GM21390 (cell line): ENCODE measurements at regions not wholly inside any gene's neighbourhood (a gene's known extent, or its start where the extent isn't known, plus 50 kb on each side); places are given as distances from the start of the nearest gene placed in this dataset.

Experiments
- ATAC-seq: cut with Tn5 transposase; IDR thresholded peaks from one replicate; pipeline ENCODE4 v1.9.1; 2021; ENCODE audit not compliant: unreplicated experiment

DNA sequence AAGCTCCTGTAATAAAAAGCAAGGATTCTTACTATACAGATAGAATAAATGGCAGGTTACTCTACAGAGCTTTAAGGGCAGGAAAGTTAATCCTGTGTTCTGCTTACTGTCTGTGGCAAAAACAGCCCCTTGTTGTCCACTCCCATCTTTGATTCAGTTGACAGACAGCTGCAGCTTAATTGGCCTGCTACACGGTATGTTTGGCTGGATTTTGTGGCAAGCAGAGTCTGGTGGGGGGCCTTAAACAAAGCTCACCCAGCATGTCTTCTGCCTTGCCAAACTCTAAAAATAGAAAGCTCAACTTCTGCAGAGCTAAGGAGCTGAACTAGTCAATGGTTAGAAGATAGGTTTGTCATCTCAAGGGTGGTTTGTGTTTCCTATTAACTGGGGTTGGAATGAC, 407.2 kb downstream of the HLX start:
- no peak for ATAC-seq

DNA sequence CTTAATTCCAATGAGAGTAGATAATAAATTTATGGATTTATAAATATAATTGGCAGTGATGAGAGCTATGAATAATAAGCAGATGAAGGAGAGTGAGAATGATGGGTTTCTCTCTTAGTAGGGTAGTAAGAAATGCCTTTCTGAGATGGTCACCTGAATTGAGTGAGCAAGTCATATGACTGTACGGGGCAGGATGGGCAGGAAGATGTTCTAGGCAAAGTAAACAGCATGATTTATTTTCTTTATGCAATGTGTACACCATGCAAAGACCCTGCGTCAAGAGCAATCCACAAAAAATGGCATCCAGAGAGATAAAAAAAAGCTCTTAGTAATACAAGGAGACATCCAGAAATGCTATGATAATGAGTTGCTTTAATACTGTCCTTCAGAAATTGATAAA, 409.9 kb downstream of the HLX start:
- ATAC-seq, result no peak

DNA sequence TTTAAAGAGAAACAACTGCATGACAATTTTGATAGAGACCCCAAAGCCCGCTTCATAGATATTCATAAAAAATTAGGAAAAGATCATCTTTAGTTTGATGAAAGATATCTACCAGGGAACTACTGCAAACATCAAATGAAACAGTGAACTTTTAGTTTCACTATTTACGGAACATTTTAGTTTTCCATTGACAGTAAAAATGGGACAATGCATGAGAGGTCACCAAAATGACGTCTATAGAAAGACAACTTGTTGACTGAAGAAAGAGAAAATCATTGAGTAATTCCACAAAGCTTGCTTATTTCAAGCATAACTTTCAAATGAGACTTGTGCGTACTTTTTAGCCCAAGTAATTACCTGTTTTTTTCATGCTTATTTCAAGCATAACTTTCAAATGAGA, 411.4 kb downstream of the HLX start:
- ATAC-seq, result no peak

DNA sequence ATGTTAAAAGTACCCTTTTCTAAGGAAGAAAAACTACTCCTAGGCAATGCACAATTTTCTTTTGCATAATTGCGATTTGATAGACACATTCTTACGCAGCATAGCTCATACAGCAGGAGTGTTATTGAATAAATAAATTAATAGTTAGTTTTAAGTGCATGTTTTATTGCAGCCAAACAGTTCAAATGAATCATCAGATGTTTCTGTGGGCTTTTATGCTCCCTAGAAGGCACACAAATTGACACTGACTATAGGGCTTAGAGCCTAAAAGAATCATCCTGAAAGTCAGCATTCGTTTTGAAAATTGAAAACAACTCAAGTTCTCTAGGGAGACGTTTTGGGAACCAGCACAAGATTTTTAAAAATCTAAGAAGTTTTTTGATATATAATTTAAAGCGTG, 411.9 kb downstream of the HLX start:
- ATAC-seq, result no peak

DNA sequence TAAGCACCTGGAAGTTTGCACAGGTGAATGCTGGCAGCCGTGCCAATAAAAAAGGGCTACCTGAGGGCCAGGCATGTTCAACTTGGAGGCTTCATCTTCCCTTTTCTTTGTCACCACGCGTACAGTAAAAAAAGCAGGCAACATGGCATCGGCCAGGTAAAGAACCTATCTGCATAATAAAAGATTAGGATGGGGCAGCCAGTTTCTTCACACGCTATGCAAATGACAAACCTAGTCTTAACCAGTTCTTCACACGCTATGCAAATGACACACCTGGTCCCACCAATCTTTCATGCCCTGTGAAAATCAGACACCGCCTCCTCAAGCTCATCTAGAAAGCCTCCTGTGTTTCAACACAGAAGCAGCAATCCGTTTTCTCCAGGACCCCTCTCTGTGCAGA, 413.4 kb downstream of the HLX start:
- no peak for ATAC-seq

DNA sequence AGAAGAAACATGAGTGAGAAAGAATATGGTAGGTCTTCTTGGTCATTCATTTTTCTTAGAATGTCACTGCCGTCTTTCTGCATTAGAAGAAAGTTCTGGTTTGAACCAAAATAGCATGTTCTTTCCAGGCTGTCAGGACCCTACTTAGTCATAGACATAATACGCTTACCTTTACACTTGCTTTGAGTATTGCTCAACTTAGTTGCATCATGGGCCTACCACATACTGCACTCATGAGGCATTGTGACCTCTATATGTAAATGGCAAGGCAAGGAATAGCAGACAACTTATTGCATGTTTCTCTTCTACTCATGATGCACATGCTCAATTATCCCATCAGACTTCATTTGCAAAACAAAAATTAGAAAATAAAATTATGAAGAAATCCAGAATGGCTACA, 415.0 kb downstream of the HLX start:
- ATAC-seq, result no peak

DNA sequence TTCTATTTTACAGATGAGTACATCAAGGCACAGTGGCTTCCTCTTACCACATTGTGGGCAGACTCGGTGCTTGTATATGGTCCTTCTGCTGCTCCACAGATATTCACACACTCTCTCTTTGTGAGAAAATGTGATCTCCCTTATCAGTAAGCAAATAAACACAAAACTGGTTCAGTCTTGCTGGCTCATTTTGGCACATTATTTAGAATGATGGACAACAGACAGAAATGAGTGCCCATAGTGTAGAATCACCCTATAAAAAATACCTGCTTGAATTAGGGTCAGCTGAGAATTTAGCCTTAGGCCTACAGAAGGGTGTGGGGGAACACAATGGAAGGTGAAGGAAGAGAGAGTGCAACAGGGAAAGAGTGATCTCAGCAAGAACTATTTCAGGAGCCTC, 423.1 kb downstream of the HLX start:
- ATAC-seq, result no peak

DNA sequence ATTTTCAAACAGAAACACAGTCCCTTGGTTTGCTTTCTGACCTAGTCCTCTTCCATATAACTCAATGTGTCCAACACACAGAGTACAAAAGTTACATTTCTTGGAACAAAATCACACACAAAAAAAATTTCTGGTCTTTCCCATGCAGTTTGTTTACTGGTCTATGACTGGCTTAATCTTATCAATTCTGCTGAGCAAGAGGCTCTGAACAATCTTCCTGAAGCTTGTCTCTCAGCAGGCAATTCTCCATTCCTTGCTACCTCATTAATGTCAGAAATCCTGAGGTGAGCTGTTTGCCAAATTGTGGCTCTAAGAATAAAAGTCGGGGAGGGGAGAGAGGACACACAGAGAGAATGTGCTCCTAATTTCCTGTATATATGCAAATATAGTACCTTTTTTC, 423.6 kb downstream of the HLX start:
- ATAC-seq, result no peak

DNA sequence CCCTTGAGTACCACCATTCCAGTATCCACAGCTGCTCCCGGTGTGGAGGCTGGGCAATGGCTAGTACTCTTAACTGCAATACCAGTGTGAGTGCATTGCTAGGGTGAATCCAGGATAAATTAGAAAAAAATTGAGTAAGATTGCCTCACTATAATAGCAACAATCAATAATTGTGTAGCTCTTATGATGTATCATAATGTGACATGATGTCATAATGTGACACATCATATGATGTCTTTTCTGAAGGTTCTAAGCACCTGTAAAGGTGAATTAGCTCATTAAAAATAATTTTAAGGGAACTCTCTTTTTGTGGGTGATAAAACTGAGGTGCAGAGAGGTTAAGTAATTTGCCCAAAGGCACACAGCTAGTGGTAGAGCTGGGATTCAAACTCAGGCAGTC, 424.4 kb downstream of the HLX start:
- no peak for ATAC-seq

DNA sequence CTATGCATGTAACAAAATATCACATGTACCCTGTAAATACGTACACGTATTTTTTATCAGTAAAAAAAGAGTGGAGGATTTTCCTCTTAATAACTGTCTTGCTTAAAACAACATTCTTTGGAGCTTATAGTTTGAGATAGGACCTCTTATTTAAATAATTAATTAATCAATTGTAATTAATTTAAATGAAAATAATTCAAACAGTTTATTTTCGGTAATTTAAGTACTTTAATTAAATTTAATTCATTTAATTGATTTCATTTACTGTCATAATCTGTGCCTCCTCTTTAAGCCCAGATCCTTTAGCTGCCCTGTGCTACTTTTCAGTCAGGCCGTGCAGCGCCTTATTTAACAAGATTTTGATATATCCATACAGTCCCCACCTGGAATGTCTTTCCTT, 427.0 kb downstream of the HLX start:
- no peak for ATAC-seq

DNA sequence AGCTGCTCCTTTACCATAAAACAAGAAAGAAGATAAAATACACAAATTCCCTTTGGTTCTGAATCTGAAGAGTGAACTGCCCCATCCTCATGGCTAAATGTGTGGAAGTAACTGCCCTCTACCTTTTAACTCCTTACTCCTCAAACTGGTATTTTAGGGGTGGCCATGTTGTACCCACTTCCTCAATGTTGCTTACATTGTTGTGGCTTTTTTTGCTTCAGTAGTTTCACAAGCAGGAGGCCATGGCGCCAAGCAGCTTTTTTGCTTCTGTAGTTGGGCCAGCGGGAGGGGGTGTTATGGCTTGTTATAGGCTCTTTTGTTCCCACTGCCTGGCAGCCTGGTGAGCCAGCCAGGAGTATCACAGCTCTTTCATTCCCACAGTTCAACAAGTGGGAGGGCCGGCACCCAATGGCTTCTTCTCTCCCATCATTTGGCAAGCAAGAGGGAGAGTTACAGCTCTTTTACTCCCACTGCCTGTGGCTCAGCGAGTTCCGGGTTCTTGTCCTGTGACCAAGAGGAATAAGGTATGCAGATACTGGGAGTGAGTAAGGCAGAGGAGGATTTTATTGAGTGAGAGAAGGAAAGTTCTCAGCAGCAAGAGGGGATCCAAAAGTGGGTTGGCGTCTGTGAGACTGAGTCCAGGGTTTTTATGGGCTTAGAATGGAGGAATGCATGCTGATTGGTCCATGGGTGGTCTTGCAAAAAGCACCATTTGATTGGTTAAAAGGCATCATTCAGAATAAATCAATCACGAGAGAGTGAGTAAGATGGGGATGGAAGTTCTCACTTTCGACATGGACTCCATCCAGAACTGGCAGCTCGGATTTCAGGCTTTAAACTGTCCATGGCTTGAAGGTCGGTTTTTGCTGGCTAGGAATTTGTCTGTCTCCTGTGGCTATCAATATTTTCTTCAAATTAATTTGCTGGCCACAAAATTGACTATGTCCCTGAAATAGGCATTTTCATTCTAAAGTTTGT, 429.6 kb downstream of the HLX start:
- no peak for ATAC-seq

DNA sequence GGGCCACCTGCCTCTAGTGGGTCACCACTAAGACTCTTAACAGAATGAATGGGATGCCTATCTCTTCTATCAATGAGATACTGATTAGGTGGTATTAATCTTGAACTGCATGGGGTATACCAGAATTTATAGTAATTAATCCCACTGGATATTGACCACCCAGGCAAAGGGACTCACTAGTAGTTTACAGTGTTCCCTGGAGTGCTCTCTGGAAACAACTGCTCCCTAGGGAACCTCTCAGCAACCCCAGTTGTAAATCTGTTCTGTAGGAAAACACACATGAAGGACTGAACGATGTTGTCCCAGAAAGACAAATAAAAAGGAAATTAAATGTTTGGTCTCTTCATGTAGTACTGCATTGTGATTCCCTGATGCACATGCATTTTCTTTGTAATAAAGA, 430.5 kb downstream of the HLX start:
- ATAC-seq, result no peak

DNA sequence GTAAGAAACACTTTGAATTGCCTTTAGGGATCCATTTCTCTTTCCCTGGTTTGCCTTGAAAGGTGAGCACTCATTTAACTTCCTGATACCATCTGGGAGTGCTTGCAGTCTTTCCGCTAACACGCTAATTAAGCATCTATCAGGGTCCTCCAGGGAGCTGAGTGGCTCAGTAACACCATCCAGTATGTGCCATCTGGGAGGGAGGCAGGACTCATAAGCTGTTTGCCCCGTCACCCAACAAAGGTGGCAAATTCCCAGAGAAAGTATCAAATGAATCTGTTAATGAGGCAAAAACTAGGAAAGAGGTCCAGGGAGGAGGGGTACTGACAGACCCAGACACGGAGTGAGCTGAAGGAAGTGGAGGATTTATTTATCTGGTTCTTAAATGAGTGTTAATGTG, 430.9 kb downstream of the HLX start:
- no peak for ATAC-seq

DNA sequence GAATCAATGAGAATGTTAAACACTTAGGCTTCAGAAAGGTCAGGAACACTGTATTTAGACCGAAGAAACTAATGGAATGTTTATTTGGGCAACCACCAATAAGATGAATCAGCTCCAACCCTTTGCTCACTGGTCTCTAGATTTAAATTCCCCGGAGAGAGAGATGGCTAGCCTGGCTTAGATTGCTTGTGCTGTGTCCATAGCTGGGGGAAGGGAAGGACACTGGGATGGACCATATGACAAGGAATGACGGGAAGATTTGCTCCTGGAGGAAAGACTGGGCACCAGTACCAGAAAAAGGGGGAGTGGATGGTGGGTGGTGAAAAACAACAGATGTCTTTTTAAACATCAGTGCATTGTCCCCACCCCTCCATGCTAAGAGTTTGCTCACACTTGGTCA, 426.6 kb downstream of the DUSP10 start:
- no peak for ATAC-seq

DNA sequence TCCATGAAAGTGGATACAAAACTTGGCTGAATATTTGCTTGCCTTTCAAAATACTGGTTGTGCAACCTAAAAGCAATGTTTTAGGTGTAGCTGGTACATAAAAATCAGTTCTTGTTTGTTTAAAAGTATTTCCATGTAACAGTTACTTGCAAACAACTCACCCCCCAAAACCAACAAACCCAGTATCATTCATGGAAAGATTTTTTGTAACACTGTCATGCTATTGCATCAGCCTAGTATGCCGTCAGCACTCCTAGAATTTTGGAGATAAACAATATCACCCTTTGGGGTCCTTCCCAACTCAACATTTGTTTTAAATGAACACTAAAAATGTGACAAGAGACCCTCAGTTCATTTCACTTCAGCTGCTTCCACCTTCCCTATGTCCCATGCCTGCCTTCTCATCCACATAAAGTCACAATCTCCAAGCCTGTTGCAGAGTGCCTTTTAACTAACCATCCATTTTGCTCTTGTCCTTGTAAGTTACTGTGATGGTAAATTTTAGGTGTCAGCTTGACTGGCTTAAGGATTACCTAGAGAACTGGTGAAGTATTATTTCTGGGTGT, 425.3 kb downstream of the DUSP10 start:
- no peak for ATAC-seq

DNA sequence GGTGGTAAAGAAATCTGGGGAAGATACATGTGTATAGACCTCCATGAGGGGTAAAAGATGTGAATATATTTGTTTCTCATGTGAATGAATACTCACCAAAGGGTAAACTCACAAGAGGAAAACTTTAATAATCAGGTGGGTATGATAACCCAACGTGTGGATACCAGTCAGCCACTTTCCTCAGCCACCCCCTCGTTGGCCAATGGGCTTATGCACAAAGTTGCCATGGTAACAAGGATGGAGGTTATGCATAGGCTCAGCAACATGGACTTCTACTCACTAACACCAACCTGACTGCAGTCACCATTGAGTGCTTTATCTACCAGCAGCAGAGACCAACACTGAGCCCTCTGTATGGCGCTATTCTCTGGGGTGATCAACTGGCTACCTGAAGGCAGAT, 424.4 kb downstream of the DUSP10 start:
- ATAC-seq, result no peak

DNA sequence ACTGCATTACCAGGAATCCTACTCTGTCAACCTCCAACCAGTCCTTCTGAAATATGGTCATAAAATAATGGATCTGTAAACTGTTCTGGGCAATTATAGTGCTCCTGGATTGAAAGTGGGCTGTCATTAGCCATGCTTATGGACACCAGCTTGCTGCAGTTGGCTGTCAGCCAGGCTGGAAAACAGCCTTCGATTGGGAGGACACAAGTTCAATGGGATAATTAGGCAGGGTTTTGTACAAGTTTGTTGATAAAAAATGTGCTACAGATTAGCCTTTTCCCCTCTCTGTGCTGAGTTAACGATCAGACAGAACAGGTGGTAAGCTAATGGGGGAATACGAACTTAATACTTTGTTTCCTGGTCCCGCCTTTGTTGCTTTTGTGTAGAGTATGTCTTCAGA, 413.9 kb downstream of the DUSP10 start:
- no peak for ATAC-seq

DNA sequence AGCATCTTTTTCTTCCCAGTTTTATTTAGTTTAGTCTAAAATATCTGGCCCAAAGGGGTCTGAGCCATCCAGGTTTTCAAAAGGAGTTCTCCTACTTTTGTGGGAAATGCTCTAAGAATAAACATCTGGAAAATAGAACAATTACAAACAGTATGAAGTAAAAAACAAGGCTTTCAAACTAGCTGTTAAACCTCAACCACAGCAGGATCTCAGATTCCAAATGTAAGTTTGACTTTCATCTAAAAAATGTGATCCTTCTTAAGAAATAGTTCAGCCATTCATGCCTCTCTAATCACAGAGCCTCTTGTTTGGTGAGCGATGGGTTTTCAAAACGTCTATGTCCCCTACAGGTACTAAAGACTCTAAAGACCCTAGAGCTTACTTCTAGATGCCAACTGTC, 413.5 kb downstream of the DUSP10 start:
- ATAC-seq, result no peak

DNA sequence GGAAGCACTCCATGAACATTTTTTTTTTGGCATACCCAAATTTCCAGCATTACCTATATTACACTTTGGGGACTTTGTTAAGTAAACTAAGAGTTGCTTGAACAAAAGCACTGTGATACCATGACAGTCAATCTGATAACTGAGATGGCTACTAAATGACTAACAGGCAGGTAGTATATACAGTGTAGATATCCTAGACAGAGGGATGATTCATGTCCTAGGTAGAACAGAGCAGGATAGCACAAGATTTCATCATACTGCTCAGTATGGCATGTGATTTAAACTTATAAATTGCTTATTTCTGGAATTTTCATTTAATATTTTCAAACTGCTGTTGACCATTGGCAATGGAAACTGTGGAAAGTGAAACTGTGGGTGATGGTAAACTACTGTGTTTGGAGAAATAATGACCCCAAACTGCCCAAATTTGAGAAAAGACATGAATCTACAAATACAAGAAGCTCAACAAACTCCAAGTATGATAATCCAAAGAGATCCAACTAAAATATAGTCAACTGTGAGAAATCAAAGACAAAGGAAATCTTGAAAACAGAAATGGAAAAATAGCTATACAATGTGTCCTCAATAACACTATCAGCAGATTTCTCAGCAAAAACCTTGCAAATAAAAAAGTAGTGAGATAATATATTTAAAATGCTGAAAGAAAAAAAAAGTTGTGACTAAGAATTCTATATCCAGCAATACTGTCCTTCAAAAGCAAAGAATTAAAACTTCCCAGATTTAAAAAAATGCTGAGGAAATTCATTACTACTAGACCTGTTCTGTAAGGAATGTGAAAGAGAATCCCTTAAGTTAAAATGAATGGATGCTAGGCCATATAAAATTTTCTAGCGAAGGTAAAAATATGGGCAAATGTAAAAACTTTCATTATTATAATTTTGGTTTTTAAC, 410.4 kb downstream of the DUSP10 start:
- ATAC-seq, result no peak

DNA sequence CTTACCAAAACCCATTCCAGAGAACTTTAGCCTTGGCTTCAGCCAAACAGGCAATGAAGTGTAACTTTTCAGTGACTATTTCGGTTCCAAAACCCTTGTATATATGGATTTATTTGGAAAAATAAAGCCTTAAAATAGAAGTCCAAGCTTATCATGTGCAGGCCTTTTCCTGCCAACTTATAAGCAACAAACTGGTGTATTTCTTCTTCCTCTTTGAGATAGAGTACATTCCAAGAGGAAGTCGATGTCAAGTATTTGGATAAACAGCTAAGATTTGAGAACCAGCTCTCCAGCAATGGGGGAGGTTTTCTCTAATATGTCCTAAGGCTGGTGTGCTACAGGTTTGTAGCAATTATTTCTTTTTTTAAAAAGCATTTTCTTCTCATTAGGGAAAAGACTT, 407.8 kb downstream of the DUSP10 start:
- ATAC-seq, result no peak

DNA sequence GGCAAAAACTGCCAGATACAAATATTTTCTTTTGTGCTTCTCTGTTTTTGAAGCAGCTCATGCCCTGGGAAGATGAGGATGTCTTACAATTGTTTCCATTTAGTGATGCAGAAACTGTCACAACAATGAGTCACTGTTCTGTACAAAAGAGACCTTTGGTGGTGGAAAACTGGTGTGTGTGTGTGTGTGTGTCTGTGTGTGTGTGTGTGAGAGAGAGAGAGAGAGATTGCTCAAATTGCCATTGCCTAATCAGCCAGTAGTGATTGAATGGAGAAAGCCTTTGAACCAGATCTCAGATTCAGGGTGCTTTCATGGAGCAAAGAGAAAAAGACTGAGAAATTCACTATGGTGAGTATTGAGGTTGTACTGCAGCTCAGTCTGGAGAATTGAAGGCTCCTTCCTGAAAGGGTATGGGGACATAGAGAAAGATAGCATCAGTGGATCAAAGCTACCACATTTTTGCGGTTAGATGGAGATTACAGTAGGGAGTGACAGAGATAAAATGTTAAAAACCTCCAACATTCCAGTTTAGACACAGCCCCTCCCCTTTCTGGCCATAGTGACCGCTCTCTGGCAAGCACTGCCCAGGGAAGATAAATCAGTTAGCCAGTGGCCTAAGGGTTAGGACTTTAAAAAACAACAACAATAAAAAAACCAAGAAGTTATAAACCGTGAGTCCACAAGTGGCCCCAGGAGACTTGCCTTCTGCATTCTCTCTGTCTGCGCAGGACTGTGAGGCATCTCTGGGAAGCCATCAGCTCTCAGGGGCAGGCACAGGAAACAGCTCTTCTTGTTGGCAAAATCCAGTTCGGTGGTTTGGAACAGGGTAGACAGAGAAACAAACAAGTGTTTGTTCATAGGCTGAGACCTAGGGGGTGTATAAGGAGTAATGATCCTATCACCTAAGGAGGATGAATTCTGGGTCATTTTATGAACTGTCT, 406.5 kb downstream of the DUSP10 start:
- no peak for ATAC-seq
